22Rv1 (cell line): ENCODE measurements at regions not wholly inside any gene's neighbourhood (a gene's known extent, or its start where the extent isn't known, plus 50 kb on each side); places are given as distances from the start of the nearest gene placed in this dataset.

Experiments
- H3K27ac ChIP-seq: fragments of 450-650 bp; 2 replicates; pipeline ENCODE4 v1.5.1; 2017
- ZFX ChIP-seq: fragments of 450-650 bp; IDR thresholded peaks from 2 replicates; pipeline ENCODE4 v1.6.1; 2017; ENCODE audit warnings: antibody characterized with exemption, borderline replicate concordance
- TF ChIP-seq, protein P1 (sequence below): fragments of 450-650 bp; IDR thresholded peaks from 2 replicates; pipeline ENCODE4 v1.5.1; 2017; ENCODE audit warnings: mild to moderate bottlenecking

DNA sequence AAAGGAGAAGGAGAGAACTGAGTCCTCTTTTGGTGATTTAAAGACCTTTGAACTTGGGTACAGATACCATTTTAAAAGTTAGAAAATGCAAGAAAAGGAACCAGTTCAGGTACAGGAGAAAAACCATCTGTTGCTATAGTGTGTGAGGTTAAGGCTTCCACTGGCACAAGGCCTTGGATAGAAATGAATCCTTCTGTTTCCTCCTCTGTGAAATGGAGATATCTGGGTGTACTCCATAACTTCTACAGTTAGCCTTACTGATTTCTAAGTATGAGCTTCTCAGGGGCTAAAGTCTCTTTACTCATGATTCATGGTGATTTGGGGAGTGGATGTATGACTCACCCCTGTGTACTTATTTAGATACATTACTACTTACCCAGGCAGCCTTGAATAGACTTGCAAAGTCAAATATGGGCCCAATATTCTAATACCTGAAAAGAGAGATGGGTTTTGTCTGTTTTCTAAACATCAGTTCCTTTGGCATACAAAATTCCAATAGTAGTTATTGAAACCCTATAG, 117.2 kb upstream of the ADO start:
- H3K27ac ChIP-seq = no peak overlapping the region
- TF ChIP-seq ZFX = no peak
- TF ChIP-seq, protein P1, sequence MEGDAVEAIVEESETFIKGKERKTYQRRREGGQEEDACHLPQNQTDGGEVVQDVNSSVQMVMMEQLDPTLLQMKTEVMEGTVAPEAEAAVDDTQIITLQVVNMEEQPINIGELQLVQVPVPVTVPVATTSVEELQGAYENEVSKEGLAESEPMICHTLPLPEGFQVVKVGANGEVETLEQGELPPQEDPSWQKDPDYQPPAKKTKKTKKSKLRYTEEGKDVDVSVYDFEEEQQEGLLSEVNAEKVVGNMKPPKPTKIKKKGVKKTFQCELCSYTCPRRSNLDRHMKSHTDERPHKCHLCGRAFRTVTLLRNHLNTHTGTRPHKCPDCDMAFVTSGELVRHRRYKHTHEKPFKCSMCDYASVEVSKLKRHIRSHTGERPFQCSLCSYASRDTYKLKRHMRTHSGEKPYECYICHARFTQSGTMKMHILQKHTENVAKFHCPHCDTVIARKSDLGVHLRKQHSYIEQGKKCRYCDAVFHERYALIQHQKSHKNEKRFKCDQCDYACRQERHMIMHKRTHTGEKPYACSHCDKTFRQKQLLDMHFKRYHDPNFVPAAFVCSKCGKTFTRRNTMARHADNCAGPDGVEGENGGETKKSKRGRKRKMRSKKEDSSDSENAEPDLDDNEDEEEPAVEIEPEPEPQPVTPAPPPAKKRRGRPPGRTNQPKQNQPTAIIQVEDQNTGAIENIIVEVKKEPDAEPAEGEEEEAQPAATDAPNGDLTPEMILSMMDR = no peak

DNA sequence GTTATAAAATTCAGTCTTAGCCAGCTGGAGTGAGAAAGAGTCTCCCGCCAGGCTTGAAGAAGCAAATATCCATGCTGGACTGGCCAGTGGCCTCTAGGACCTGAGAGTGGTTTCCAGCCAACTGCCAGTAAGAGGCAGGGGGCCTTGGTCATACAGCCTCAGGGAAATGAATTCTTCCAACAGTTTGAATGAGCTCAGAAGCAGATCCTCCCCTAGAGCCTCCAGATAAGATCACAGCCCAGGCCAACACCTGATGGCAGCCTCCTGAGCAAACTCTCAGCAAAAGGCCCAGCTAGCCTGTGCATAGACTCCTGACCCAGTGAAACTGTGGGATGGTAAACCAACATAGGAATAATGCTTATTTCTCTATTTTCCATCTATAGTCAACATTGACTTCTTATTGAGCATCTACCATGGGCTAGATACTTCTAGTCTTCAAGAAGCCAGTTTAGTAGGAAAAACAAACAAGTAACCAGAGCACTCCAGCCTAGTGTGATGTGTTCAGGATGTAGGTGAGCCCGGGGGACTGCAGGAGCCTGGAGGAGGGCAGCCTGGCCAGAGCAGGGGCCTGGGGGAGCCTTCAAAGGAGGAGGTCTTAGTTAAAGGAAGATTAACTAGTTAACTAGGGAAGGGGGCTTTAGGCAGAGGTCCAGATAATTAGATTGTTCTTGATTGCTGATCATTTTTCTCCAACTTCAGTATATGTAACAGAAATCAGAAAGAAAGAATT, 115.4 kb upstream of the ADO start:
- no peak overlapping the region for H3K27ac ChIP-seq
- TF ChIP-seq ZFX = no peak
- TF ChIP-seq, protein P1 = no peak

DNA sequence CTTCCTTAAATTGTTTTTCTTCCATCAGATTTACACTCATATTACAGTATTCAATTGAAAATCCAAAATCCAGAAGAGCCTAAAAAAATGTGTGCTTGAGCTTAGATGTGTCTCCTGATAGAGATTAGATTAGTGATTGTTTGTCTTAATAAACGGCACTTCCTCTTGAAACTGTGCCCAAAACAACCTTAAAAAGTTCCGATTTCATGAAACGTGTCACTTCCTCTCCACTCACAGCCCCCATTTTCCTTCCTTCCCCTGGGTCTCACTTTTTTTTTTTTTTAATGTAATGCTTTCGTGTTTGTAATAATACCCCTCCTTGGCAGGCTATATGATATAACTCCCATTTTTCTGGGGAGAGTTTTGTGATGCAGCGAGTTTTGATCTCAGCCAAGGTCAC, 114.8 kb upstream of the ADO start:
- H3K27ac ChIP-seq = no peak overlapping the region
- TF ChIP-seq, protein P1 = no peak
- TF ChIP-seq ZFX = no peak

DNA sequence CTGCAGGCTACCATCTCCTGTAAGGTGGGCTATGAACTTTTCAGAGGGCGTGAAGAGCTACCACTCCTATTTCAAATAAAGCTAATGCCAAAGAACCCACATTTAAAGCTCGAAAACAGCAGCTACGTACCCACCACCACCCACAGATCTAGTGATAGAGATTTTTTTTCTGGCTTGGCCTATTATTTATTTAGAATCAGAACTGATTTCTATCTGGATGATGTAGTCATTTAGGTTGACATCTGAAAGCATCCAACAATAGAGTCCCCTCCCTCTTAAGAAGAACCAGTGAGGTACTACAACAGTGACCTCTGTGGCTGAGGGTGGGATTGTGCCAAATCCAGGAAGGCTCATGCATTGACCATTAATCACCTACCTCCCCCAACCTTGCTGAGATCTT, 113.8 kb upstream of the ADO start:
- TF ChIP-seq, protein P1 = peak; percentile 7; the same call in 1 of the 2 replicates
- TF ChIP-seq ZFX = no peak
- no peak overlapping the region for H3K27ac ChIP-seq

DNA sequence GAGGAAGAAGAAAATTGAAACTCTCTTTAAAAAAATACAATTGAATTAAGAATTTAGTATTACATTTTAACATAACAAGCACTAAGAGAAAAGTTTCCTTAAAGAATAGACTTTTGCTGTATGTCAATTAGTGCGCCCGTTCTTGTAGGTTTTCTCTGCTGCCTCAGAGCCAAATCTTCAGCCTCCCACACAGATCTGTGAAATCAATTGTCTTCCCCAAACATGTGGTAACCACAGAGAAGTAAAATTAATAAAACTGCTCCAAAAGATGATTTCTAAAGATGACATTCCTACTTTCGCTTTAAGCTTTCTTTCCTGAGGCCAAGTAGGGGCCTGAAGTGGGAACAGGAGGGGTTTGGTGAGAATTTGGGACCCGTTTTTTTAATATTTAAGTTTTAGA, 113.2 kb upstream of the ADO start:
- H3K27ac ChIP-seq = no peak overlapping the region
- no peak for TF ChIP-seq ZFX
- TF ChIP-seq, protein P1 = no peak

DNA sequence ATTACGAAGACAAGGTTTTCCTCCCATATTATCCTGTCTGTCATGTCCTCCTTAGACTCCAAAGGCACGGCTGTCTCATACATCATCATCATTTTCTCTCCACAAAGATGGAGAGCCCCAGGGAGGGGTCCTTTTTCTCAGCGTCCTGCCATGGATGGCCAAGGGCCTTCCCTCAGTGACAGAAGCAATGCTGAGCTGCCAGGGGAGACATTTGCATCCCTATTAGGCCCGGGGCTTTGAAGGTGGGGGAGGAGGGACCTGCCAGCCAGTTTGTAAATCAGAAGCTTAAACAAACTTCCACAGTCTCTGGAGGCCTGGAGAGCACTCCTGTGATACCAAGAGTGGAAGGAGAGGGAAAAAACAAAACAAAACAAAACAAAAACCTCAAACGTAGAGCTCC, 112.4 kb upstream of the ADO start:
- TF ChIP-seq, protein P1 = no peak
- TF ChIP-seq ZFX = no peak
- no peak overlapping the region for H3K27ac ChIP-seq

DNA sequence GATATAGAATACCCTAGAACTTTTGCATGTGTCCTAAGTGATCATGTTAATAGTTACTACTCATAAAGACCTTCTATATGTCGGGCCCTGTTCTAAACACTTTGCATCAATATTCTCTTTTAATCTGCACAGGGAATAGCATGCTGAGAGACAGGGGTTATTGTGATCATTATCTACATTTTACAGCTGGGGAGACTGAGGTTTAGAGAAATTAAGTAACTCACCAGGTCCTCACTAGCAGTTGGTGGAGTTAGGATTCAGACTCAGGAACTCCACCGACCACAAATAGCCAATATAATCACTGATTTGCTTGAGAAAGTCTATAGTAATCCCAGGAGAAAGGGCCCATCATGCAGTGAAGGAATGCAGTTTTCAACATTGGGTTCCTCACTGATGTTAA, 111.2 kb upstream of the ADO start:
- no peak overlapping the region for H3K27ac ChIP-seq
- TF ChIP-seq, protein P1 = no peak
- no peak for TF ChIP-seq ZFX
